K562 (cell line): ENCODE measurements at regions not wholly inside any gene's neighbourhood (a gene's known extent, or its start where the extent isn't known, plus 50 kb on each side); places are given as distances from the start of the nearest gene placed in this dataset.

Source experiments
- ARNT ChIP-seq, 2 experiments: fragments of 450-650 bp; IDR thresholded peaks; 2 replicates each; pipeline ENCODE4 v1.6.1; 2016; ENCODE audit warnings: mild to moderate bottlenecking in 1 of 2
- CHD4 ChIP-seq: fragments of 200-600 bp; sonication (generic); IDR thresholded peaks from 3 replicates; pipeline ENCODE4 v1.6.1; 2012; ENCODE audit warnings: low read depth, mild to moderate bottlenecking, mixed read lengths, low read length, inconsistent platforms; ENCODE audit not compliant: insufficient read depth, insufficient replicate concordance, poor library complexity, severe bottlenecking
- CREM ChIP-seq: IDR thresholded peaks from 2 replicates; pipeline ENCODE4 v1.6.1; 2014; ENCODE audit warnings: antibody characterized with exemption, low read depth
- GABPB1 ChIP-seq: sonication (generic); formaldehyde crosslinking; IDR thresholded peaks from 2 replicates; pipeline ENCODE4 v1.8.0; 2022; ENCODE audit warnings: mild to moderate bottlenecking, missing genetic modification reagents
- NCOA2 ChIP-seq, 2 experiments: fragments of 450-650 bp; IDR thresholded peaks; 2 replicates each; pipeline ENCODE4 v1.6.1; 2018; ENCODE audit warnings: mild to moderate bottlenecking in 2 of 2, moderate library complexity in 1 of 2; ENCODE audit not compliant: partially characterized antibody in 2 of 2
- SLC30A9 ChIP-seq: fragments of 250-450 bp; sonication (Bioruptor Pico); IDR thresholded peaks from 2 replicates; pipeline ENCODE4 v1.8.0; 2022; ENCODE audit warnings: mild to moderate bottlenecking, moderate library complexity
- SOX6 ChIP-seq: fragments of 450-650 bp; IDR thresholded peaks from 2 replicates; pipeline ENCODE4 v1.6.1; 2014; ENCODE audit warnings: mild to moderate bottlenecking
- ZBED1 ChIP-seq: IDR thresholded peaks from 2 replicates; pipeline ENCODE4 v1.6.1; 2014
- TF ChIP-seq, protein P1 (sequence below): fragments of 250-450 bp; sonication (Bioruptor Pico); IDR thresholded peaks from 2 replicates; pipeline ENCODE4 v1.4.0; 2020
- TF ChIP-seq, protein P2 (sequence below), 3 experiments: fragments of 200-800 bp in 1 of 3; fragments of 250-450 bp in 1 of 3; fragments of 450-650 bp in 1 of 3; sonication (Bioruptor Pico) in 1 of 3; sonication (Bioruptor generic) in 1 of 3; formaldehyde crosslinking in 1 of 3; IDR thresholded peaks; 2 replicates each; pipeline versions ENCODE4 v1.6.1 to v1.8.0; 2016 to 2022; ENCODE audit warnings: mild to moderate bottlenecking in 2 of 3, missing genetic modification characterization in 2 of 3, missing compliant biosample characterization in 1 of 3, moderate library complexity in 1 of 3
- TF ChIP-seq, protein P3 (sequence below): sonication (generic); IDR thresholded peaks from 2 replicates; pipeline ENCODE4 v1.6.1; 2016
- TF ChIP-seq, protein P4 (sequence below): IDR thresholded peaks from 3 replicates; pipeline ENCODE4 v1.6.1; 2011; ENCODE audit warnings: borderline replicate concordance, mild to moderate bottlenecking; ENCODE audit not compliant: insufficient read length, insufficient read depth
- TF ChIP-seq, protein P5 (sequence below), 3 experiments: fragments of 200-800 bp in 1 of 3; sonication (Bioruptor generic) in 1 of 3; sonication (generic) in 1 of 3; formaldehyde crosslinking in 1 of 3; IDR thresholded peaks; 2 replicates each; pipeline versions ENCODE4 v1.6.1 to v1.8.0; 2016 to 2022; ENCODE audit warnings: mild to moderate bottlenecking in 2 of 3, missing compliant biosample characterization in 2 of 3, missing genetic modification characterization in 2 of 3, missing genetic modification reagents in 1 of 3

DNA sequence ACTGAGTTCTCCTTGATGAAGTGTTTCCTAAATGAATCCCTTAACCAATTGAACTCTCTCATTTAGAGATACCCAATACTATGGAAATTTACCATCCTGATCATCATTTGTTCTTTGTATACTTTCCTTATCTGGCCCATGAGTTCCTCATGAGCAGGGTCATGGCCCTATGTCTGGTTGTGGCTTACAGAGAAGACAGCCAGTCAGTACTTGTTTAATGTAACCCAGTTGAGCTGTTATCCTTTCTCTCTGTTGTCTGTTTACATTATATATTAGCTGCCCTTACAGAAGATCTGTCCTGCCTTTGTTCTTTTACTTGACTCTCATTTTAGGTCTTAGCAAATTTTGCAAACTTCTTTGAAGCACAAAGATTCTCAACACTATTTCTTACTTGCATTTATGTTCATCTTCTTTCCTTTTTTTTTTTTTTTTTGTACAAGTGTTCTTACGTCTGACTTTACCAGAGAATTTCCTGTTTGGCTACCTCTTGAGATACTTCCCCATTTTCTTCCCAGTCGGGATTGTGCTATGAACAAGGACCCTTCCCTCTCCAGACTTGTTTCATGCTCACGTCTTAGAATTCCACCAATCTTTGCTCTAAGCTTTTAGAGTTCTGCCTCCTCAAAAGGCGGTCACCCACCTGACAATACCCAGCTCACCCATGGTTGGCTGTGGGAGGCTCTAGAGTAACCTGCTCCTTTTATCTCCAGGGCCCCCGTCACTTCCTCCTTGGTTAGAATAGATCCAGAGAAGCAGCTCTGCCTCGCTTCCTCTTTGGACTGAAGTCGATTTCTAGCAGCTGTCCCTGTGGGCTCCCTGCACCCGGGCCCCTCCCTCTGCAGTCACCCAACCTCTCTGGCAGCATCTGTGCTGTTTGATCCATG is 53.6 kb upstream of the RUNX1 start (continued):
- TF ChIP-seq, protein P1, sequence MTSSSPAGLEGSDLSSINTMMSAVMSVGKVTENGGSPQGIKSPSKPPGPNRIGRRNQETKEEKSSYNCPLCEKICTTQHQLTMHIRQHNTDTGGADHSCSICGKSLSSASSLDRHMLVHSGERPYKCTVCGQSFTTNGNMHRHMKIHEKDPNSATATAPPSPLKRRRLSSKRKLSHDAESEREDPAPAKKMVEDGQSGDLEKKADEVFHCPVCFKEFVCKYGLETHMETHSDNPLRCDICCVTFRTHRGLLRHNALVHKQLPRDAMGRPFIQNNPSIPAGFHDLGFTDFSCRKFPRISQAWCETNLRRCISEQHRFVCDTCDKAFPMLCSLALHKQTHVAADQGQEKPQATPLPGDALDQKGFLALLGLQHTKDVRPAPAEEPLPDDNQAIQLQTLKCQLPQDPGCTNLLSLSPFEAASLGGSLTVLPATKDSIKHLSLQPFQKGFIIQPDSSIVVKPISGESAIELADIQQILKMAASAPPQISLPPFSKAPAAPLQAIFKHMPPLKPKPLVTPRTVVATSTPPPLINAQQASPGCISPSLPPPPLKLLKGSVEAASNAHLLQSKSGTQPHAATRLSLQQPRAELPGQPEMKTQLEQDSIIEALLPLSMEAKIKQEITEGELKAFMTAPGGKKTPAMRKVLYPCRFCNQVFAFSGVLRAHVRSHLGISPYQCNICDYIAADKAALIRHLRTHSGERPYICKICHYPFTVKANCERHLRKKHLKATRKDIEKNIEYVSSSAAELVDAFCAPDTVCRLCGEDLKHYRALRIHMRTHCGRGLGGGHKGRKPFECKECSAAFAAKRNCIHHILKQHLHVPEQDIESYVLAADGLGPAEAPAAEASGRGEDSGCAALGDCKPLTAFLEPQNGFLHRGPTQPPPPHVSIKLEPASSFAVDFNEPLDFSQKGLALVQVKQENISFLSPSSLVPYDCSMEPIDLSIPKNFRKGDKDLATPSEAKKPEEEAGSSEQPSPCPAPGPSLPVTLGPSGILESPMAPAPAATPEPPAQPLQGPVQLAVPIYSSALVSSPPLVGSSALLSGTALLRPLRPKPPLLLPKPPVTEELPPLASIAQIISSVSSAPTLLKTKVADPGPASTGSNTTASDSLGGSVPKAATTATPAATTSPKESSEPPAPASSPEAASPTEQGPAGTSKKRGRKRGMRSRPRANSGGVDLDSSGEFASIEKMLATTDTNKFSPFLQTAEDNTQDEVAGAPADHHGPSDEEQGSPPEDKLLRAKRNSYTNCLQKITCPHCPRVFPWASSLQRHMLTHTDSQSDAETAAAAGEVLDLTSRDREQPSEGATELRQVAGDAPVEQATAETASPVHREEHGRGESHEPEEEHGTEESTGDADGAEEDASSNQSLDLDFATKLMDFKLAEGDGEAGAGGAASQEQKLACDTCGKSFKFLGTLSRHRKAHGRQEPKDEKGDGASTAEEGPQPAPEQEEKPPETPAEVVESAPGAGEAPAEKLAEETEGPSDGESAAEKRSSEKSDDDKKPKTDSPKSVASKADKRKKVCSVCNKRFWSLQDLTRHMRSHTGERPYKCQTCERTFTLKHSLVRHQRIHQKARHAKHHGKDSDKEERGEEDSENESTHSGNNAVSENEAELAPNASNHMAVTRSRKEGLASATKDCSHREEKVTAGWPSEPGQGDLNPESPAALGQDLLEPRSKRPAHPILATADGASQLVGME, result no peak
- no peak for TF ChIP-seq ZBED1
- TF ChIP-seq, protein P2, sequence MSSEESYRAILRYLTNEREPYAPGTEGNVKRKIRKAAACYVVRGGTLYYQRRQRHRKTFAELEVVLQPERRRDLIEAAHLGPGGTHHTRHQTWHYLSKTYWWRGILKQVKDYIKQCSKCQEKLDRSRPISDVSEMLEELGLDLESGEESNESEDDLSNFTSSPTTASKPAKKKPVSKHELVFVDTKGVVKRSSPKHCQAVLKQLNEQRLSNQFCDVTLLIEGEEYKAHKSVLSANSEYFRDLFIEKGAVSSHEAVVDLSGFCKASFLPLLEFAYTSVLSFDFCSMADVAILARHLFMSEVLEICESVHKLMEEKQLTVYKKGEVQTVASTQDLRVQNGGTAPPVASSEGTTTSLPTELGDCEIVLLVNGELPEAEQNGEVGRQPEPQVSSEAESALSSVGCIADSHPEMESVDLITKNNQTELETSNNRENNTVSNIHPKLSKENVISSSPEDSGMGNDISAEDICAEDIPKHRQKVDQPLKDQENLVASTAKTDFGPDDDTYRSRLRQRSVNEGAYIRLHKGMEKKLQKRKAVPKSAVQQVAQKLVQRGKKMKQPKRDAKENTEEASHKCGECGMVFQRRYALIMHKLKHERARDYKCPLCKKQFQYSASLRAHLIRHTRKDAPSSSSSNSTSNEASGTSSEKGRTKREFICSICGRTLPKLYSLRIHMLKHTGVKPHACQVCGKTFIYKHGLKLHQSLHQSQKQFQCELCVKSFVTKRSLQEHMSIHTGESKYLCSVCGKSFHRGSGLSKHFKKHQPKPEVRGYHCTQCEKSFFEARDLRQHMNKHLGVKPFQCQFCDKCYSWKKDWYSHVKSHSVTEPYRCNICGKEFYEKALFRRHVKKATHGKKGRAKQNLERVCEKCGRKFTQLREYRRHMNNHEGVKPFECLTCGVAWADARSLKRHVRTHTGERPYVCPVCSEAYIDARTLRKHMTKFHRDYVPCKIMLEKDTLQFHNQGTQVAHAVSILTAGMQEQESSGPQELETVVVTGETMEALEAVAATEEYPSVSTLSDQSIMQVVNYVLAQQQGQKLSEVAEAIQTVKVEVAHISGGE (CRISPR knock-in tag; IDR thresholded peaks at IDR 0.05), result peak in 1 of 3 experiments; percentile 68; a peak in 1 of 6 replicates
- TF ChIP-seq, protein P3, sequence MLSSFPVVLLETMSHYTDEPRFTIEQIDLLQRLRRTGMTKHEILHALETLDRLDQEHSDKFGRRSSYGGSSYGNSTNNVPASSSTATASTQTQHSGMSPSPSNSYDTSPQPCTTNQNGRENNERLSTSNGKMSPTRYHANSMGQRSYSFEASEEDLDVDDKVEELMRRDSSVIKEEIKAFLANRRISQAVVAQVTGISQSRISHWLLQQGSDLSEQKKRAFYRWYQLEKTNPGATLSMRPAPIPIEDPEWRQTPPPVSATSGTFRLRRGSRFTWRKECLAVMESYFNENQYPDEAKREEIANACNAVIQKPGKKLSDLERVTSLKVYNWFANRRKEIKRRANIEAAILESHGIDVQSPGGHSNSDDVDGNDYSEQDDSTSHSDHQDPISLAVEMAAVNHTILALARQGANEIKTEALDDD, result peak; percentile 88
- TF ChIP-seq NCOA2 (IDR thresholded peaks at IDR 0.05; ENCODE audit: partially characterized antibody in 2 of 2), result no peak
- peak; percentile 68; the same call in 1 of the 2 replicates for TF ChIP-seq GABPB1 (CRISPR knock-in tag)
- TF ChIP-seq CHD4, result peak; percentile 26
- TF ChIP-seq, protein P4, sequence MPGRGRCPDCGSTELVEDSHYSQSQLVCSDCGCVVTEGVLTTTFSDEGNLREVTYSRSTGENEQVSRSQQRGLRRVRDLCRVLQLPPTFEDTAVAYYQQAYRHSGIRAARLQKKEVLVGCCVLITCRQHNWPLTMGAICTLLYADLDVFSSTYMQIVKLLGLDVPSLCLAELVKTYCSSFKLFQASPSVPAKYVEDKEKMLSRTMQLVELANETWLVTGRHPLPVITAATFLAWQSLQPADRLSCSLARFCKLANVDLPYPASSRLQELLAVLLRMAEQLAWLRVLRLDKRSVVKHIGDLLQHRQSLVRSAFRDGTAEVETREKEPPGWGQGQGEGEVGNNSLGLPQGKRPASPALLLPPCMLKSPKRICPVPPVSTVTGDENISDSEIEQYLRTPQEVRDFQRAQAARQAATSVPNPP, result no peak
- TF ChIP-seq CREM, result peak; percentile 85
- TF ChIP-seq SLC30A9 (CRISPR knock-in tag), result no peak
- TF ChIP-seq ARNT (IDR thresholded peaks at IDR 0.05), result peak in 1 of 2 experiments; percentile 83; a peak in 1 of 4 replicates
- TF ChIP-seq SOX6, result peak; percentile 68
- TF ChIP-seq, protein P5, sequence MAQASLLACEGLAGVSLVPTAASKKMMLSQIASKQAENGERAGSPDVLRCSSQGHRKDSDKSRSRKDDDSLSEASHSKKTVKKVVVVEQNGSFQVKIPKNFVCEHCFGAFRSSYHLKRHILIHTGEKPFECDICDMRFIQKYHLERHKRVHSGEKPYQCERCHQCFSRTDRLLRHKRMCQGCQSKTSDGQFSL (CRISPR knock-in tag; IDR thresholded peaks at IDR 0.05), result no peak
- TF ChIP-seq, protein P5 (tag; IDR thresholded peaks at IDR 0.05), result no peak
